Activated CD4-positive, alpha-beta memory T cell treated with anti-CD3 and anti-CD28 coated beads for 36 hours (primary cell): ENCODE measurements at regions not wholly inside any gene's neighbourhood (a gene's known extent, or its start where the extent isn't known, plus 50 kb on each side); places are given as distances from the start of the nearest gene placed in this dataset.

Experiments used
- CTCF ChIA-PET: fragments of 350-600 bp; sonication (Branson Sonifier 250); formaldehyde crosslinking; loops from one replicate; lab custom pipeline; 2021; ENCODE audit warnings: antibody characterized with exemption, inconsistent platforms; lab: Charles Lee
- POLR2A ChIA-PET: fragments of 350-600 bp; sonication (Branson Sonifier 250); formaldehyde crosslinking; loops from one replicate; lab custom pipeline; 2021; ENCODE audit warnings: antibody characterized with exemption; lab: Charles Lee
- DNase-seq: peaks from one replicate; pipeline ENCODE4 v3.0.0-alpha.2; 2020
- H3K27ac Mint-ChIP-seq: one replicate; pipeline ENCODE4 v1.8.0; 2021; ENCODE audit warnings: mixed read lengths
- H3K27me3 Mint-ChIP-seq: one replicate; pipeline ENCODE4 v1.8.0; 2021; ENCODE audit warnings: mixed read lengths
- H3K36me3 Mint-ChIP-seq: one replicate; pipeline ENCODE4 v1.8.0; 2021; ENCODE audit warnings: mixed read lengths
- H3K4me1 Mint-ChIP-seq: one replicate; pipeline ENCODE4 v1.8.0; 2021; ENCODE audit warnings: low read depth, mixed read lengths
- H3K4me3 Mint-ChIP-seq: one replicate; pipeline ENCODE4 v1.8.0; 2021; ENCODE audit warnings: mild to moderate bottlenecking, mixed read lengths
- H3K9me3 Mint-ChIP-seq: one replicate; pipeline ENCODE4 v1.8.0; 2021; ENCODE audit warnings: mixed read lengths
- intact Hi-C: fragments of 100-400 bp; cut with micrococcal nuclease; formaldehyde crosslinking; loops from one replicate; pipeline ENCODE4 v1.15.1; 2023

DNA sequence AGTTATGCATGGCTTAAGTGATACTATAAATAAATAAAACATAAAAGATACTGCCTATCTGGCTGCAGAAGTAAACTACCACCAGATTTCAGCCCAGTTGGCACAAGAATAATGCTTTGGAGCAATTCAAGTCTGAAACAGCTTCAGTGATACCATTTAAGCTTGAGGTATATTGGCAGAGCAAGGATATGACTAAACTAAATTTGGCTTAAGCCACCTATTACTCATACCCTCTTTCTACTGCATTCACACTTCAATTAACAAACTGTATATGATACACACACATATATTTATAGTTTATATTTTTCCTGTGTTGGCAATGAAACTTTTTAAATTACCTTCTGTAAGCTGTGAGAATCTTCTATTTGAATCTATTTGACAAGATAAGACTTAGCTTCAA lies 431.9 kb downstream of the ANXA1 start:
- POLR2A ChIA-PET = no interaction called here
- intact Hi-C loops = no loop called here
- no peaks in the 10 kb centered on the region for H3K4me1 Mint-ChIP-seq
- H3K27me3 Mint-ChIP-seq = no peaks in the 10 kb centered on the region
- peaks cover 2% of the 10 kb centered on the region for H3K9me3 Mint-ChIP-seq
- no peak overlapping the region for H3K4me3 Mint-ChIP-seq
- no peak overlapping the region for H3K27ac Mint-ChIP-seq
- no peaks in the 10 kb centered on the region for H3K36me3 Mint-ChIP-seq
- no peak for DNase-seq
- CTCF ChIA-PET = no interaction called here

DNA sequence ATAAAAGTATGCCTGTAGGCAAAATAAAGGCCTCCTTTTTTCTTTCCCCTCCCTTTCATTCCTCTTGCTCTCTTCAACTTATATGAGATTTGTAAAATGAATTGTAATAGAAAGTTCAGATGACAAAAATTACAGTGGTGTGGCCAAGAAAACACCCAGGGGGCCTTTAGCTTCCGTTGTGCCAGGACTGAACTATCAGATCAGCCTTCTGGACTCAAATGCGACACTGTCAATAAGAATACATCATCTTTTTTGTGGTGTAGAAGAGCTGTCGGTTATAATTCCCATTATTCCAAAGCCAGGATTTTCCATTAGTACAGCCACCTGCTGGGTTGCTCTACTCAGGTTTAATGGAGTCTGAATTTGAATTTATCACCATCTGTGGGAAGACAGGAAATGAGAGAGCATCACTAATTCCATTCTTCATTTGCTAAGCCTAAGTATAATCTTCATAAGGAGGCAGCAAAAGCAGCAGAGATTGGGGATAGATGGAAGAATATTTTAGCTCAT lies 443.4 kb downstream of the ANXA1 start:
- no peaks in the 10 kb centered on the region for H3K36me3 Mint-ChIP-seq
- POLR2A ChIA-PET = no interaction called here
- intact Hi-C loops = no loop called here
- CTCF ChIA-PET = no interaction called here
- DNase-seq = no peak
- no peaks in the 10 kb centered on the region for H3K9me3 Mint-ChIP-seq
- no peaks in the 10 kb centered on the region for H3K4me1 Mint-ChIP-seq
- H3K4me3 Mint-ChIP-seq = no peak overlapping the region
- no peaks in the 10 kb centered on the region for H3K27me3 Mint-ChIP-seq
- no peak overlapping the region for H3K27ac Mint-ChIP-seq

DNA sequence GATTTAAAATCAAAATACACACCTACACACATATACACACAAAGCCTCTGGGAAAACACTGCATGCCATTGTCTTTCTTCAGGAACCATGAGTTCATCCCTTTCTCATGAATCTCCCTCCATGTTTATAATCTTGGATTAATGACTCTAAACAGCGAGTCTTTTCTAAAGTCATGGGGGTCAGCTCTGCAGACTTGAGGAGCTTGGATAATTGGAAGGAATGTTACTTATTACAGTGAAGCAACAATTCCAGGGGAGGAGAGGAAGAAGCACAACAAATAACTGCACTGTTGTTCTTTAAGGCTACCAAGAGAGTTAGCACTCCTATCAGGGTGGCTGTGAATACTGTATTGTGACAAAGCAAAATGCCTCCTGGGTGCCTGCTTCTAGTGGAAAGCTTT lies 444.7 kb downstream of the ANXA1 start:
- no peaks in the 10 kb centered on the region for H3K36me3 Mint-ChIP-seq

DNA sequence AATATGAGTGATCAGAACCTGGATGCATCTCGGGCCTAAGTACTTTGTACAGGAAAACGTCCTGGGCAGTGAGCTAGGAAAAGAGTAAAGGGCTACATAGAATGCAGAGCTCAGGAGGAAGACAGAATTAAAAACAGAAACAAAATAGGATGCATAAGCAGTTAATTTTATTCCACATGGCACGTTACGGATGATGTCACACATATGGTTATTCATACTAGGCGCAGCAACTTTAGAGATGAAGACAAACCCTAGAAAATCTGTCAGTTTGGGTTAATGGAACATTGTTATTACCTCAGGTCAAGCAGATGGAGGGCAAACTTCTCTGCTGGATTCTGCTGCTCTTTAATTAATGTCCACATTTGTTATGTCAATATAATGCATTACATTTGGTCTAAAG lies 445.4 kb downstream of the ANXA1 start:
- Mint-ChIP-seq H3K27ac (no peak overlapping the region), H3K4me3 (no peak overlapping the region), H3K9me3 (no peaks in the 10 kb centered on the region), H3K27me3 (no peaks in the 10 kb centered on the region), H3K4me1 (no peaks in the 10 kb centered on the region), H3K36me3 (no peaks in the 10 kb centered on the region)
- ChIA-PET CTCF (no interaction called here), POLR2A (no interaction called here)
- intact Hi-C loops = no loop called here
- DNase-seq = no peak

More for the DNA sequence above, 444.7 kb downstream of the ANXA1 start:
- no peak for DNase-seq
- no peak overlapping the region for H3K4me3 Mint-ChIP-seq
- H3K4me1 Mint-ChIP-seq = no peaks in the 10 kb centered on the region
- H3K9me3 Mint-ChIP-seq = no peaks in the 10 kb centered on the region
- intact Hi-C loops = no loop called here
- ChIA-PET CTCF (no interaction called here), POLR2A (no interaction called here)
- no peaks in the 10 kb centered on the region for H3K27me3 Mint-ChIP-seq
- no peak overlapping the region for H3K27ac Mint-ChIP-seq

DNA sequence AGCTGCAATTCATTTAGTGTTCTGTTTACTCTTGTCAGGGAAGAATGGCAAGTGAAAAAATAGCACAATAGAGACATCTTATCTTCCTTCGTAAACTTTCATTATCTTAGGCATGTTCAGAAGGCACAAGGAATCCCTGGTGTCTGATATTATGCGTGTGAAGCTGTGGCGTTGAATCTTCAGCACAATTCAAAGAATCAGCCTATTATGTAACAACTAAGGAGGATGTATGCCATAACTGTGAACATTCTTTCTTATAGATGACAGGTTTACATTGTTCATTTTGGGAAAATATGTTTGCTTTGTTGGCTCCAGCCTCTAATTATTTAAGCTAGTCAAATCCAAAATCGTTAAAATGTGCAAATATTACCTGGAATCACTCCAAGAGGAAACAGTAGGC lies 446.1 kb downstream of the ANXA1 start:
- ChIA-PET POLR2A (no interaction called here), CTCF (no interaction called here)
- Mint-ChIP-seq H3K4me3 (no peak overlapping the region), H3K9me3 (no peaks in the 10 kb centered on the region), H3K4me1 (no peaks in the 10 kb centered on the region), H3K36me3 (no peaks in the 10 kb centered on the region), H3K27me3 (no peaks in the 10 kb centered on the region), H3K27ac (no peak overlapping the region)
- DNase-seq = no peak
- intact Hi-C loops = no loop called here

DNA sequence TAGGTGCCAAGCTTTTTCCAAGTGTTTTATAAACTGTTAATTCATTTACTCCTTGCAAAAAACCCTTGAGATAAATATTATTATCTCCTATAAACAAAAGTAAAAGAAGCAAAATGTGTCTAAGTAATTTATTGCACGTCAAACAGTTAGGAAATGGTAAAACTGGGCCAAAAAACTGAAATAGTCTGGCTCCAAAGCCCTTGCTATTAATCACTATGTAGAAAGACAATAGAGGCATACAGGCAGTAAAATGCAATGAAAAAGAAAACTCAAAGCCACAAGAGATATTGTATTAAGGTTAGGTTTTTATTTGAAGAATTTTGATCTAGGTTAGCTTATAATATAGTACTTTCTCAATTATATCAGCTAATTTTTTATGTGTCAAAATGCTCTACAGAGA lies 457.7 kb downstream of the ANXA1 start:
- intact Hi-C loops = no loop called here
- Mint-ChIP-seq H3K4me3 (no peak overlapping the region), H3K27ac (no peak overlapping the region), H3K4me1 (no peaks in the 10 kb centered on the region), H3K36me3 (no peaks in the 10 kb centered on the region), H3K27me3 (no peaks in the 10 kb centered on the region), H3K9me3 (no peaks in the 10 kb centered on the region)
- CTCF ChIA-PET = interaction anchor here (0.6 kb wide), 1 partner anchor 1039 kb away, joined by 4 read pairs; no protein-coding TSS in a partner anchor
- POLR2A ChIA-PET = no interaction called here
- no peak for DNase-seq

DNA sequence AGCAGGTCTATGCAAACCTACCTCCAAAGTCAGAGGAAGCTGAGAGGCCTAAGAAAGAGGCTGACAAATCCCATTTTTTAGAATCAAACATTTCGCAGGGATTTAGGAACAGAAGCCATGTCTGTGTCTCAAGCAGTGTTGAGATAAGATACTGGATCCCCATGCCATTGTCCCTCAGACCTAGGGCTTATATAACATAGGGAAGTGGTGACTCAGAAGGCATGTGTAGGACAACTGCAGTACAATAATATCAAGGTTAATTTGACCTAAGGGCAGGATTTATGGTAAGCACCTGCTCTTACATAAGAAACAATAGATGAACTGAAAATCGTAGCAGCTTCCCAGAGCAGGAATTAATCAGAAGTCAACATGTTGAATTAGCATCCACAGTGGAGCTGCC lies 459.4 kb downstream of the ANXA1 start:
- intact Hi-C loops = no loop called here
- no peak for DNase-seq
- ChIA-PET CTCF (no interaction called here), POLR2A (no interaction called here)
- no peaks in the 10 kb centered on the region for H3K36me3 Mint-ChIP-seq
- H3K27ac Mint-ChIP-seq = no peak overlapping the region
- no peaks in the 10 kb centered on the region for H3K9me3 Mint-ChIP-seq
- H3K4me3 Mint-ChIP-seq = no peak overlapping the region
- H3K27me3 Mint-ChIP-seq = no peaks in the 10 kb centered on the region
- H3K4me1 Mint-ChIP-seq = no peaks in the 10 kb centered on the region

DNA sequence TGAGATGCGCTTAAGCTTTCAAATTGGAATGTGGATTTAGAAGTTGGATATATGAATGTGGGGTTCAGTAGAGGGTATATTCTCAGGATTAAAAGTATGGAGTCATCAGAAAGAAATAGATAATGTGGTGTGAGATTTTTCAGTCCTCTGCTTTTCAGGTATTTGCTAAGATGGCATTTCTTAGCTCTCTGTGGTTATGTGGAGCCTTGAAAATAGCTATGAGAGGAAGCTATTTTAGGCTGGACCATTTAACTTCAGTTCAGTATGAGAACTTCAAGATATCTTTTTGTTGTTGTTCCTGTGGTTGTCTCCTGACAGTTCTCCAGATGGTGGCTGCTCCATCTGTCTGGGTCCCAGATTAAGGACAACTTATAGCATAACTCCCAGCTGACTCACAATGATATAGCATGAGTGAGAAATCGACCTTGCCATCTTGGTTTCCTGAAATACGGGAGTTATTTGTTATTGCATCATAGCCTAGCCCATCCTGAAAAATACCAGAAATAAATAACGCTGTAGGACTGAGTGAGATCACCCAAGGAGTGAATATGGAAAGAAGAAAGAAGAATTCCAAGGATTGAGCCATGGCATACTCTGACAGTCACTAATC lies 461.5 kb downstream of the ANXA1 start:
- Mint-ChIP-seq H3K4me1 (no peaks in the 10 kb centered on the region), H3K27me3 (no peaks in the 10 kb centered on the region), H3K4me3 (no peak overlapping the region), H3K27ac (no peak overlapping the region), H3K36me3 (no peaks in the 10 kb centered on the region), H3K9me3 (no peaks in the 10 kb centered on the region)
- POLR2A ChIA-PET = no interaction called here
- intact Hi-C loops = no loop called here
- CTCF ChIA-PET = no interaction called here
- DNase-seq = no peak

DNA sequence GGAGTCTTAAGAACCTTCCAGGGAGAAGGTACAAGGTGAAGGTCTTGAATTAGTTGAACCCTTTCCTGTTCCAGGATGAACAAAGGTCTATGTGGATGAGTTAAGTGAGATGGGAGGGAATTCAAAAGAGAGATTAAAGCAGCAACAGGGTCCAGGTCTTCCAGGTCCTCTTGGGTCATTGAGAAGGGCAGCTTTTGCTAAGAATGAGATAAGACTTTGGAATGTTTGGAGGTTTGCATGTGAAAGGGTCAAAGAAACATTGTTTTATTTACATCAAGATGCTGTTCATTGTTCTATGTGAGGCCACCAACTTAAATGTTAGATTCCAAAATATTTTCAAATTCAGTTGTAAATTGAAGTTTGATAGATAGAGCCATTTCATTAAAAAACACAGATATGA lies 463.9 kb downstream of the ANXA1 start:
- CTCF ChIA-PET = interaction anchor here (0.6 kb wide), 1 partner anchor 167 kb away, joined by 3 read pairs; no protein-coding TSS in a partner anchor
- no peak for DNase-seq
- Mint-ChIP-seq H3K27ac (no peak overlapping the region), H3K4me3 (no peak overlapping the region), H3K9me3 (peaks cover 5% of the 10 kb centered on the region), H3K4me1 (no peaks in the 10 kb centered on the region), H3K36me3 (no peaks in the 10 kb centered on the region), H3K27me3 (no peaks in the 10 kb centered on the region)
- intact Hi-C loops = no loop called here
- POLR2A ChIA-PET = no interaction called here

DNA sequence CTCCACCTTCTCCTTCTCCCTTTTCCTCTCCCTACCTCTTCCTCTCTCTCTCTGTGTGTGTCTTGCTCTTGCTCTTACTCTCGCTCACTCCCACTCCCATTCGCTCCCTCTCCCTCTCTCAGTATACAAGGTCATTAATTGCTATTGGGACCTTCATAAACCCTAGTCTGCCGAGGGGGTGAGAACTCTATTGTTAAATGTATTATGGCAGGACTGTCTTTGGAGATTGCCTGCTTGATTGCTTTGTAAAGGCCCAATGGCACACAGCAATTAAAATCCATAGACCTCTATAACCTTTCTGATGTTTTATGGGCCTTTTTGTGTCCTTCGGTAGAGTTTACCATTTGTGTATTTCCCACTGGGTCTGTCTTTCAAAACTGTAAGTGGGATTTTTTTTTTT lies 465.9 kb downstream of the ANXA1 start:
- intact Hi-C loops = no loop called here
- H3K27me3 Mint-ChIP-seq = no peaks in the 10 kb centered on the region
- CTCF ChIA-PET = no interaction called here
- POLR2A ChIA-PET = no interaction called here
- H3K36me3 Mint-ChIP-seq = no peaks in the 10 kb centered on the region
- H3K27ac Mint-ChIP-seq = no peak overlapping the region
- H3K4me1 Mint-ChIP-seq = no peaks in the 10 kb centered on the region
- H3K9me3 Mint-ChIP-seq = peaks cover 6% of the 10 kb centered on the region
- DNase-seq = no peak
- H3K4me3 Mint-ChIP-seq = no peak overlapping the region

DNA sequence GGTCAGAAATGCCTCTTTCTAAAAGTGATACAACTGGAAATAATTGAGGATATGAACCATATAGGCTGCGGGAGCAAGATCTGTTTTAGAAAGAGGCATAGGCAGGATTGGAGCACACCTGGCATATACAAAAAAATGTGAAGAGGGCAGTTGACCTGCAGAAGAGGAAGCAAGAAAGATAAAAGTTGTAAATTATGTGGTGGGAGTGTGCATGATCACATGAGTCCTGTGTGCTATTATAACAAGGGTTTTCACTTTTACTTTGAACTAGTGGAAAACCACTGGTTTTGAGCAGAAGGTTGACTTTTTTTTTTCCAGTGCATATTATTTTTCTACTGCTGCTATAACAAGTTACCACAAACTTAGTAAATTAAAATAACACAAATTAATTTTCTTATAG lies 489.3 kb downstream of the ANXA1 start:
- Mint-ChIP-seq H3K36me3 (no peaks in the 10 kb centered on the region), H3K9me3 (peaks cover 2% of the 10 kb centered on the region), H3K4me1 (no peaks in the 10 kb centered on the region), H3K27me3 (no peaks in the 10 kb centered on the region), H3K4me3 (no peak overlapping the region), H3K27ac (no peak overlapping the region)
- intact Hi-C loops = no loop called here
- CTCF ChIA-PET = no interaction called here
- POLR2A ChIA-PET = no interaction called here
- DNase-seq = no peak

DNA sequence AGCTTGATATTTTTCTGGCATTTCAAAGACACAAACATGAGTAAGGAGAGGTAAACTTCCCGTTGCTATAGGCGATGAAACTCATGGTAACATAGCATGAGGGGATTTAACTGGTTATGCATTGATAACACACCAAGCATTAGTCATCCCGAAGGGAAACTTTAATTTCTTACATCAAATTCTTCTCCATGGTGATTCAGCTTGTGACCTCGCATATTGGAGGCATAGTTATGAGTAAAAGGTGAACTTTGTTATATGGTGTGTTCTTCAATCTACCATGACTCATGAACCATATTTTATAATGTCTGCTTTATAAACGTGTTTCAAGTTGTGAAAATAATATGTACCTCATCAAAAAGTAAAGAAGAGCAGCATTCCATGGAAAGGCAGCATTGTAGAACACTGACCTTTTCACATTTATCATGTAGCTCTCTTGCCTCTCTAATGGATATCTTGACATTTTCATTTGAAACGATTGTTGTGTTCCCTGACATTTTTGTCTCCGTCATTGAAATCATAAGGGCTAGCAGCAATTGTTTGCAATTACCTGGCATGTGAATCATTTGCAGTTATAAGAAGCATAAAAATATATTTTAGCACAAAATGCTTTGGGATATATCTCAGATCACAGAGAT lies 491.8 kb downstream of the ANXA1 start:
- ChIA-PET POLR2A (no interaction called here), CTCF (no interaction called here)
- no peak overlapping the region for H3K27ac Mint-ChIP-seq

DNA sequence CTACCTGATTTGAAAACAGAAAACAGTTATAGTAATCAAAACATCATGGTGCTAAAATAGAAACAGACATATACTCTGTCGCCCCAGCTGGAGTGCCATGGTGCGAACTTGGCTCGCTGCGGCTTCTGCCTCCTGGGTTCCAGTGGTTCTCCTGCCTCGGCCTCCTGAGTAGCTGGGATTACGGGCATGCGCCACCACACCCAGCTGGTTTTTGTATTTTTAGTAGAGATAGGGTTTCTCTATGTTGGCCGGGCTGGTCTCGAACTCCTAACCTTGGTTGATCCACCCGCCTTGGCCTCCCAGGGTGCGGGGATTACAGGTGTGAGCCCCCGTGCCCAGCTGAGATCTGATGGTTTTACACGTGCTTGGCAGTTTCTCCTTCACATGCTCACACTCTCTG lies 495.9 kb downstream of the ANXA1 start:
- Mint-ChIP-seq H3K9me3 (peaks cover 11% of the 10 kb centered on the region), H3K4me1 (no peaks in the 10 kb centered on the region), H3K27me3 (no peaks in the 10 kb centered on the region), H3K36me3 (no peaks in the 10 kb centered on the region), H3K27ac (no peak overlapping the region), H3K4me3 (no peak overlapping the region)
- no peak for DNase-seq
- ChIA-PET CTCF (no interaction called here), POLR2A (no interaction called here)
- intact Hi-C loops = no loop called here

More for the DNA sequence above, 491.8 kb downstream of the ANXA1 start:
- H3K4me3 Mint-ChIP-seq = no peak overlapping the region
- H3K36me3 Mint-ChIP-seq = no peaks in the 10 kb centered on the region
- intact Hi-C loops = no loop called here
- DNase-seq = no peak
- H3K9me3 Mint-ChIP-seq = peaks cover 4% of the 10 kb centered on the region
- H3K4me1 Mint-ChIP-seq = no peaks in the 10 kb centered on the region
- H3K27me3 Mint-ChIP-seq = no peaks in the 10 kb centered on the region
